Stimulated activated CD8-positive, alpha-beta memory T cell treated with anti-CD3 and anti-CD28 coated beads, Interleukin-7, amount 100 ng/mL, for 24 hours (primary cell): ENCODE measurements at regions not wholly inside any gene's neighbourhood (a gene's known extent, or its start where the extent isn't known, plus 50 kb on each side); places are given as distances from the start of the nearest gene placed in this dataset.
"Not testable (repeated sequence)": the region's sequence is repeated elsewhere in the genome, so short reads cannot be mapped to it uniquely, and the experiment has no call there.

Experiments
- DNase-seq: peaks from one replicate; pipeline ENCODE4 v3.0.0-alpha.2; 2020; ENCODE audit warnings: low read depth

DNA sequence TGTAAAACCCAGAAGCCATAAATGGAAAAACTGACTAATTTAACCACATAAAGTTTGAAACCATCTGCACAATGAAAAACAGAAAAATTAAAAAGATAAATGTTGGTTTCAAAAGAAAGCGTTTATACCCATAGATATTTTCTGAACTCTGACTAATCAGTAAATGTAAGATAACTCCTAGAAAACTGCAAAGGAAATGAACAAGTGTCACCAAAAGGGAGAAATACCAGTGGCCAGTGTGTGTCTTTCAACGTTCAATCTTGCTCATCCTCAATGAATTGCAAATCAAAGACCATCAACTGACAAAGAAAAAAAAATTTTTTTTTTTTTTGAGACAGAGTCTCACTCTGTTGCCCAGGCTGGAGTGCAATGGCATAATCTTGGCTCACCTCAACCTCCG is 180.1 kb downstream of the SYK start:
- DNase-seq = no peak

DNA sequence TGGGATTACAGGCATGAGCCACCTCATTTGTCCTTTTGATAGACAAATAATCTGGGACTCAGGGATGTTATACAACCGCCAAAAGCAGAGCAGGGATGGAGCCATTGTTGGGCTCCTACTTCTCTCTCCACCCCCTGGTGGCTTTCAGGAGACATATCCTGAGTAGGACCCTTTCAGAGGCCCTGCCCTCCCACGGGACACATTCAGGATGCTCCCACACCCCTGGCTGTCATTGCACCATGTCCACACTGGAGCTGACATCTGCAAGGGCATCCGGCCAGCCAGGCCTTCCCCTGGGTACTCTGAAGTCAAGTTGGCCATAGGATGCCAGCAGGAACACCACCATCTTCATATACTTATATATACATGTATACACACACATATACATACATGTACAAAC is 181.8 kb downstream of the SYK start:
- no peak for DNase-seq

DNA sequence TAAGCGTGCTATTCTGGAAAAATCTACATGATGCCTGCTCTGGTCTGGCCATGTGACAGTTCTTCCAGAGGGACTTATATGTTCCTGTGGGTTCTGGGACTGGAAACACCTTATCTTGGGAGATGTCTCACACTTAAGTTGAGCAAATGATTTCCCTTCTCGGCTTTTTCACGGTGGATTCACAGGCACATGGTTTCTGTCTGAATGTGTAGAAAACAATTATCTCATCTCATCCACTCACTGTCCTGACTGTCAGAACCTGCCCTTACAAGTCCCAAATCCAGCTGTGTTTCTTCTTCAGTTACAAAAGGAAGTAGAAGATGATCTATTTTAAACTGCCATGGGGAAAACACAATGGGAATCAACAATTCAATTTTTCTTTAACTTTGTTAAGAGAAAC is 184.0 kb downstream of the SYK start:
- no peak for DNase-seq

DNA sequence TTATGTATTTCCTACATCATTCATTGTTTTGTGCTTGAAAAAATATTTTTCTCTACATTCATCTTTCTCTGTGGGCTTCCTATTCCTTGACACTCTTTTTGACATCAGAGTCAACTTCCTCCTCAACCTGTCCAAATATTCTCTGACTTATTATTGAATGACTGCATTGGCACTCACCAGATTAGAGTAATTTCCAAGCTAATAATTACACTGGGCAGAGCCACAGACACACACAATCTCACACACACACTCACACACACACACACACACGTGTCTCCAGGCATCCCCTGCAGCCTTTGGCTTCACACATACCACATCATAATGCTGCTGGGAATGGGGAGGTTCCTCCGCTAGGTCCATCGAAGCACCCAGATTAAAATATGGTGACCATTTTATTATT is 184.5 kb downstream of the SYK start:
- no peak for DNase-seq

DNA sequence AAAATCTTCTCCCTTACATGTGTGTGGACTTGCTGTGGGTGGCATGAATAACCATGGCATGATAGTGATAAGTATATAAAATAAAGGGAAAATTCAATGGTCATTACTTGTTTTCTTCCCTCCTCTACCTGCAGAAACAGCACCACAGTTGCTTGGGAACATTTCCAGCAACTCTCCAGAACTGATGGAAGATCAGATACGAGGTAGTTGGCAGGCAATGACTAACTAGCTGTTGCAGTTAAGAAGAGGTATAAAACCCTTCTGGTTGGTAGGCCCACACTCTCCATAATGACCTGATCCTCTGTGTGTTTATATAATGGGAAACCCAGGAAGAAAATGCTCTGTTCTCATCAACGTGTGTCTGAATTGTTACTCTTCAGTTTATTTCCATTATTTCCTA is 185.9 kb downstream of the SYK start:
- DNase-seq = no peak

DNA sequence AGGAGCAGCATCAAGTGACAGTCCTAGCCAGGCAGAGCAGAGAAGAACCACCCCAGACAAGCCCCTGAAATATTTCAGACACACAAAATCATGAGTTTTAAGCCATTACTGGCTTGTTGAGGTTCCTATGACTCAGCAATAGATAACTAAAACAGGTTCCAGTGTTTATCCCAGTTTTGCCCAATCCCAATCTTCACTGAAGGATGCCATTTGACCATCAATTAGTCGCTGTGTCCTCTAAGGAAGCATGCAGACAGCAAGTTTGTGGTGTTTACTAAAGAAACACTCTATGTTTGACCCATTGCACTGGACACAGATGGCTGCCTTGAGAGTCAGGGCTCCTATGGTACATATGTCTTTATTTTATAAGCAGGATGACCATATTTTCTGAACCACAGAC is 186.7 kb downstream of the SYK start:
- DNase-seq = no peak

DNA sequence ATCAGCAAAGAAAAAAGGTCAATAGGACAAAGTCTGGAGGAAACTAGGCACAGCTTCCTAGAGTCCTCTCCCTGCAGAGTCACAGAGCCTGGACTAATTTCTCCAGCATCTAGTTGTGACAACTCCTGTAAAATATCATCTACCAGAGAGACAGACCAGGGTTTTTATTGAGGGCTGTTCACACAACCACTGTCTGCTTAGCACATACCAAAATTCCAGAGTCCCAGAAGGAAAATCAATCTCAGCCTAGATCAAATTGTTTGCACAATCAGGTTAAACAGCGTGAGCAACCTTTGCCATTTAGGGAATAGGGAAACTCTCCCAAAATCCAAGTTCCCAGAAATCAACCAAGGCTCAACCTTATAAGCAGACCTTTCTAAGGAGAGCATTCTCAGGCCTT is 190.3 kb downstream of the SYK start:
- DNase-seq = no peak

DNA sequence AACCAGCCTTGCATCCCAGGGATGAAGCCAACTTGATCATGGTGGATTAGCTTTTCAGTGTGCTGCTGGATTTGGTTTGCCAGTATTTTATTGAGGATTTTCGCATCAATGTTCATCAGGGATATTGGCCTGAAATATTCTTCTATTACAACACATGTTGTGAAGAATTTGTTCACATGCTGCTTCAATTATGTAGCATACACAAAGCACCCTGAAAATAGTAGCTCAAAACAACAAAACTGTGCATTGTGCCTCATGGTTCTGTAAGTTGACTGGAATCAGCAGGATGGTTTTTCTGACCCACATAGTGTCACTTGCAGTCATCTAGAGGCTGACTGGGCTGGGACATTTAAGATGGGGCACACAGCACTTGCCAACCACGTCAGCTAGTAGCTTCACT is 193.9 kb downstream of the SYK start:
- no peak for DNase-seq

DNA sequence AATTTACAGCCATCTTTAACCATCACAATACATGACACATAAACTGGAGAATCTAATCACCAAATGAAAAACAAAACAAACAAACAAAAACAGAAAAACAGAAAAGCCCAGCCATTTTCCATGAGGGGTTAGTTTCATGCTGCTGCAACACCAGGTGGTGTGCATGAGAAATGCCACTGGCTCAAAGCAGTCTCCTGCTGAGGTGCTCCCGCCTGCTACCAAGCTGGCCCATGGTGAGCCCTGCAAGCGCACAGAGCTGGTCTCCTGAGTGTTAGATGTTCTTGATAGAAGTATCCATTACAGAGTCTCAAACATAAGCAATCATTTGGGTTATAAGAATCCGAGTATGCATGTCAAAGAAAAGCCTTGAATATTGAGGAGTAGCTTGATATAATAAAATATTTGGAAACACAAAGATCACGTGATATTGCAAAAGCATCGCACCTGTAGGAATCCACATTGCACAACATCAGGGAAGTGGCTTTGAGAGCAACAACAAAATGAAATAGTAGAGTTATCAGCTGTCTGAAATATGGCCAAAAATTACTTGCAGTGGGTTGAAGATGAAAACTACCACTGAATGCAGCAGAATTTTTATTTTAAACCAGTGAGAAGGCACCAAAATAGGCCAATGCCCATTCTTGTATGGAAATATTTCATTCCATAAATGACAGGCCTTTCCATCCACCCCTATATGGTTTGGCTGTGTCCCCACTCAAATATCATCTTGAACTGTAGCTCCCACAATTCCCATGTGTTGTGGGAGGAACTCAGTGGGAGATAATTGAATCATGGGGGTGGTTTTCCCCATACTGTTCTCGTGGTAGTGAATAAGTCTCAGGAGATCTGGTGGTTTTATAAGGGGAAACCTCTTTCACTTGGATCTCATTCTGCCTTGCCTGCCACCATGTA is 194.8 kb downstream of the SYK start:
- no peak for DNase-seq

DNA sequence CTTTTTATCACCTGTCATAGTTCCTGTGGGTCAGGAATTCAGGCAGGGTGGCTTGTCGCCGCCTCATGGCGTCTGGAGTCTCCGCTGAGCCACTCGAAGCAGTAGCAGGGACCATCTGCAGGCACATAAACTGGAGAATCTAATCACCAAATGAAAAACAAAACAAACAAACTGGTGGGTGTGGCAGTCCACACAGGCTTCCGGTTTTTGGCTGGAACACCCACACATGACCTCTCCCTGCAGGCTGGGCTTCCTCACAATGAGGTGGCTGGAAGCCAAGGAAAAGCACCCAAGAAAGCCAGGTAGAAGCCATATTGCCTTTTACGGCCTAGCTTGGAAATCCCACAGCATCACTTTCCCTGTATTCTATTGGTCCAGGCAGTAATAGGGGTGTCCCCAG is 197.0 kb downstream of the SYK start:
- DNase-seq = no peak

DNA sequence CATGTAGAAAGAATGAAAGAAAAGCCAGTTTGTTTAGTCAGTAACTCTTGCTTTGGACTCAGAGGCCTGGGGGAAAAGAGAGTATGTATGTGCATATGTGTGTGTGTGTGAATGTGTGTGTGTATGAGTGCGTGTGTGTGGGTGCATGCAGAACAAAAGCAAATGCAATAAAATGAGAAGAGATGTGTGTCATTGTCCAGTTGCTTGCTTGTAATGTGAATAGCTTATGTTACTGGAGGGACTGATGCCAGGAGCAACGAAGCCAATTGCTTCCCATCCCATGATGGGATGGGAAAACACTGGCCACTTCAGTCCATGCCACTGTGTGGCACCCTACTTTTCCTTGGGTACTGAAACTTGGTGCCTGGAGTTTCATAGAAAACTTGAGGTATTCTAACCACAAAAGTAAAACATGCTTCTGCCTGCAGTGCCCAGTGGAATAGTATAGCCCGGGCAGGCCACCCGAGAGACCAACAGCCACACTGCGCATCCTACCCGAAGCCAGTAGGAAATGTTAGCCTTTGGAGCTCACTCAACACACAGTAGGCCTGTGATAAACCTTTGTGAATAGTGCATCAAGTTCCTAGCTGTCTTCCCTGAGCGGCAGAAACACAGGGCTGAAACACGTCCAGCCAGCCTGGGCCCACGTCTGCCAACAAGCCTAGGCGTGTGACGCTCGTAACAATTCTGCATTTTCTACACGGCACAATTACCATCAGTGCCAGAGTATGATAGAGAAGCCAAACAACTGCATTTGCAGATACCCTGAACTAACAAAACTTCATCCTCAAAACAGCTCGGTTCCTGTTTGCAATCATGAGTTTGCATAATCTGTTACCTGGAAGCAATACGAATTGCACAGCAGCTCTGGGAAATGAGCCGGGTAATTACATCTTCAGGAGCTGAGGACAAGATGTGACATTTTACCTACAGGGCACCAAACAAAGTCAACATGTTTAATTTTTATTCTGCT is 198.1 kb downstream of the SYK start:
- DNase-seq = no peak

DNA sequence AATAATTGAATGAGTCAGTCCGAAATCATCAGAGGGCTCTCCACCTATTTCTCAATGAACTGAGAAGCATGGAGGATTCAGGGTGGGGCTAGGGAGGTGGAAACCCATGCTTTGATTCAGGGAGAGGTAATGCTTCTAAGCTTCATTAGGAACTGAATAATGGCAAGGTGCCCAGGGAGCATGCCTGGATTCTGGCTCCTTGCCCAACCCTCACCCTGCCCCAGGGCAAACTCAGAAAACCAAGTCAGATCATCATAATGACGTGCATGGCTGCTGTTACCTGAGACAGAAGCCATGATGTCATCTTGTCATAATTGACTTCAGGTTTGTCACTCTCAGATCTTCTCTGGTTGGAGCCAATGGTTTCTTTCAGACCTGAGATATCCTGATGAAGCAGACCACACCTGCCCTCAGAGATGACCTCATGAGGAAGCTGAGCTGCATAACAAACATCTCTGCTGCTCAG is 199.6 kb downstream of the SYK start:
- DNase-seq = no peak

DNA sequence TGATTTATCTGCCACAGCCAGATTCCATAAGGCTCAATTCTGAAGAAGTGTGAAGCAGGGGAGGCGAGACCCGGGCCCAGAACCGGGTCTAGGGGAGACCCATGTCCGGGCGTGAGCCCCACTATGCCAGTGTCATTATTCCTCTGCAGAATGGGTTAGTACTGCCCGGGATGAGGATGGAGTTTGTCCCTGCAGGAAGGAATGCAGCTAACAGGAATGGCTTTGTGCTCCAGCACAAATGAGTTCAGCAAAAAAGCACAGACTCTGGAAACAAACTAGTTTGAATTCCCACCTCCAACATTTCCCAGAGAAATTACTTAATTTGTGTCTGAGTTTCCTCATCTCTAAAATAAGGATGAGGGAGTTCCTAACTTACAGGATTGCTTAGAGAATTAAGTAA is 202.9 kb downstream of the SYK start:
- no peak for DNase-seq

DNA sequence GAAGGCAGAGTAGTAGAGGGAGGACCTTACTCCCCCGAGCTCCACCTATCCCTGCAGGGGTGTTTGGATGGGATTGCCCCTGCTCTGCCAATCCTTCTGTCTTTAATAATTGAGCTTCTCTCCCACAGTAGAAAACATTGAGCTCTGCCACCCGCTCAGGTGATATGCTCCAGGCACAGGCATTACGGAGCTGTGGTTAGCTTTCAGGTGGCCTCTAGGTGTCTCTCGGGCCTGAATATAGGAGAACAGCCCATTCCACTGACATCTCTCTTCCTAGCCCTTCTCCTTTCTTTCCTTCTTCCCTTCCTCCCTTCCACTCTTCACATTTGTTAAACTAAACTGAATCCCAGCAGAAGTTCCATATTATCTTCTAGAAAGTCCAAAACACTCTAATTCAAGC is 203.4 kb downstream of the SYK start:
- DNase-seq = no peak

DNA sequence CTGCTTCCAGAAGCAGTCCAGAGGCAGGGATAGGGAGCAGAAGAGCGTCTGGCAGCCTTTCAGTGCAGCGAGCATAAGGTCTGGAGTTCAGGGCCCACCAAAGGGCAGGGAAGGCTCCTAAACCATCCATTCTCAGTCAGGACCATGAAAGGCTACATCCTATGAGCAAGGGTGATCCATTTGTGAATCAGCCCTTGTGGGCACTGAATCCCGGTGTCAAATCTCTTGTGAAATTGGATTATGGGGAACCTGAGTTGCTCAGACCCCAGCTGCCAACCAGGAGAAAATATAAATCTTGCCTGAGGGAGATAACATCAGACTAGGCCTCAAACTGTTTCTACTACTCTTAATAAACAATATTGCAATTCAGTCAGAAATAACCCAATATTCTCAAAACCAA is 204.4 kb downstream of the SYK start:
- DNase-seq = no peak

DNA sequence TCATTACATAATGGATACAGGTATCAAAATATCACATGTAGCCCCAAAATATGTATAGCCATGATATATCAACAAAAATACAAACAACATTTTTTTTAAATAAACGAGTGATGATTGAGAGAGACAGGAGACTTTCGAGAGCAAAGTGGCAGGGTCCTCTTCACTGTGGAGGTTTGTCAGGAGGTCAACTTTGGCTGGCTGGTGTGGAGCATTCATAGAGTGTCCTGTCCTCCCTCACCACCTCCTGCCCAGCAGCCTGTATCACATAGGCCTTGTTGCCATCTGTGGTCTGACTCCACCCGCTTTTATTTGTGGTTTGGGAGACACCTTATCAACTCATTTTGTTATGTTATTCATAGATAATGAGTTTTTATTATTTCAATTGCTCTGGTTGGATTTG is 206.9 kb downstream of the SYK start:
- no peak for DNase-seq

DNA sequence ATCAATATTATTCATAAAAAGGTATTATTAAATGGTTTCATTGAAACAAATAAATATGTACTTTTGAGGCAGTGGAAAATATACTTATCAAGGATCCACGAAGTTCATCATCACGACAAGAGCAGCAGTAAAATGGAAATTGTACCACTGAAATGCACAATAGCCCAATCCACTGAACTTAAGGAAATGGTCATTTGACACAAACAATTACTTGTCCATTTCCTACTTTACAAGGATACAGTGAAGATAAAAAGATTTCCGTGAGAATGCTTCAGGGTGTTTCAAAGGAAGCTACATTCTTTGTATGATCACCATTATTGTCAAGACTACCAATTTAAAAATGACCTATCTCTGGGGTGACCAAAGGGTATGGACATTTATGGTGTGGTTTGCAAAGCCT is 210.3 kb downstream of the SYK start:
- DNase-seq = no peak

DNA sequence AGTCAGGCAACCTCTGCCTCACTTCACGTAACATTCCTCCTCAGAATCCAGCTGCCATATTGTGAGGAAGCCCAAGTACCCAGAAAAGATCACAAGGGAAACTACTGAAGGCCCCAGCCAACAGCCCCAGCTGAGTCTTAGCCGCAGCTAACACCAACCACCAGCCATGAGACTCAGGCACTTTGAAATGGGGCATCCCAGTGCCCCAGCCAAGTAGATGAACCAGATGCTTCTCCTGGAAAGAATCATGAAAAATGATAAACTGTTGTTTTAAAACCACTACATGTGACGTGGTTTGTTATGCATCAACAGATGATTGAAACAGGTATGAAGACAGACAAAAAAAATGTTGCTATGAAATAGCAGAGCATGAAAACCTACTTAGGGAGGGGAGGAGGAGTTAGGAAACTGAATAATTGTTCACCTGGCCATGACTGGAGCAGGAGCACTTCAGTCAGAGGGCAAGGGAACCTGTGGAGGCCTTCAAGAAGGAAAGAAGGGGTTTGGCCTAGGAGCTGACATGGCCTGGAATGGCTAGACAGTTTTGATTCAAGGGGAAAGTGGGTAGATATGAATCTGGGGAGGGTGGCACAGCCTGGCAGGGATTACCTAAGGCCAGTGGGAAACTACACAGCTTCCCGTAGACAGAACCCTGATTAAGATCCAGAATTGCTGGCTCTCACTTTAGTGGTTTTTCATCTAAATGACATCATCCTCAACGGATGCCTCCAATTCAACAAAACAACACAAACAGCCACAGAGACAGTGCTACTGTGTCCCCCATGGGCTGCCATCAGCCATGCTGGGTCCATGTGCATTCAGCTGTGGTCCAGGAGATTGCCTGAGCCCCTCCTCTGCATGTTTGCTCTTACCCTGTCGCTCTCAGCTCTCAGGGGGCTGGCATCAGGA is 211.6 kb downstream of the SYK start:
- no peak for DNase-seq

DNA sequence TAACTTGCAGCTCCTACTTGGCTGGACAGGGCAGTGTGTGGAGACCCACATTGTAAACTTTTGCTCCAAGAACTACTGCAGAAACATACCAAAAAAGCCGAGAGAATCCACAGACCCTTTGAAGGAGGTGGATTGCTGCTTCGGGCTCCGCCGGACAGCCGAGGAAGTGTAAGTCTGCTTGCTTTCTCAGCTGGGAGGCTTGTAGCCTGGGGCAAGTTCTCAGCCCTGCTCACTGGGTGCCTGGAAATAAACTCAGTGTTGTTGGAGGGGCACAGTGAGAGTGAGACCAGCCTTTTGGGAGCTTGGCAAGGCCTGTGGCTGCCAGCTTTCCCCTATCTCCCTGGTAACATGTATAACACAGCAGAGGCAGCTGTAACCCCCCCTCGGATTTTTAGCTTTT is 215.6 kb downstream of the SYK start:
- no peak for DNase-seq

DNA sequence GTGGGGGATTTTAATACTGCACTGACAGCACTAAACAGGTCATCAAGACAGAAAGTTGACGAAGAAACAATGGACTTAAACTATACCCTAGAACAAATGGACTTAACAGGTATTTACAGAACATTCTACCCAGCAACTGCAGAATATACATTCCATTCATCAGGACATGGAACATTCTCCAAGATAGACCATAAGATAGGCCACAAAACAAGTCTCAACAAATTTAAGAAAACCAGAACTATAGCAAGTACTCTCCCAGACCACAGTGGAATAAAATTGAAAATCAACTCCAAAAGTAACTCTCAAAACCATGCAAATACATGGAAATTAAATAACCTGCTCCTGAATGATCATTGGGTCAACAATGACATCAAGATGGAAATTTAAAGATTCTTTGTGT is 218.3 kb downstream of the SYK start:
- not testable (repeated sequence) for DNase-seq

DNA sequence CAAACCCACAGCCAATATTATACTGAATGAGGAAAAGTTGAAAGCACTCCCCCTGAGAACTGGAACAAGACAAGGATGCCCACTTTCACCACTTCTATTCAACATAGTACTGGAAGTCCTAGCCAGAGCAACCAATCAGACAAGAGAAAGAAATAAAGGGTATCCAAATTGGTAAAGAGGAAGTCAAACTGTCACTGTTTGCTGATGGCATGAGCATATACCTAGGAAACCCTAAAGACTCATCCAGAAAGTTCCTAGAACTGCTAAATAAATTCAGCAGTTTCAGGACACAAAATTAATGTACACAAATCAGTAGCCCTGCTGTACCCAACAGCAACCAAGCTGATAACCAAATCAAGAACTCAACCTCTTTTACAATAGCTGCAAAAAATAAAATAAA is 220.0 kb downstream of the SYK start:
- DNase-seq = not testable (repeated sequence)

DNA sequence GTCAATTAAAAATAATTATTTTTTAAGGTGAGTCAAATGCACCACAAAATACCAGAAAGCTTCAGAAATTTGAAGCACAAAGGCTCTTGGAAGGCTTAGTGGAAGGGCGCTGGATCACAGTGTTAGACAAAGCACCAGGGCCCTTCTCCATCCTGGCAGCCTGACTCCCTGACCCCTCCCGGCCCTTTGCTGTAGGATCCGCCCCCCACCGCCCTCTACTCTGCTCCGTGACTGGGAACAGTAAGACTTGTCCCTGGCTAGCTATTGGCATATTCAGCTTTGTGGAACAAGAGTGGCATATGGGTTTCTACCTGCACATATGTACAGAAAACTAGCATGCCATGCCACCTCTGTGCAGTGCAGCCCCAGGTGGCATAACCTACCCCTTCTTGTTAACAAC is 222.1 kb downstream of the SYK start:
- no peak for DNase-seq
